Trophoblast cell (in vitro differentiated cells and primary cell): ENCODE measurements at regions not wholly inside any gene's neighbourhood (a gene's known extent, or its start where the extent isn't known, plus 50 kb on each side); places are given as distances from the start of the nearest gene placed in this dataset.

Experiments
- DNase-seq, 2 donors: peaks; one replicate each; pipeline ENCODE4 v3.0.0-alpha.2; 2016
- H2AFZ ChIP-seq: 2 replicates; pipeline ENCODE4 v1.6.1; 2013; ENCODE audit warnings: low read length, moderate library complexity, mild to moderate bottlenecking; ENCODE audit not compliant: insufficient read depth, poor library complexity
- H2AK5ac ChIP-seq: 2 replicates; pipeline ENCODE4 v1.6.1; 2013; ENCODE audit warnings: mild to moderate bottlenecking, low read length
- H2BK120ac ChIP-seq: 2 replicates; pipeline ENCODE4 v1.6.1; 2013; ENCODE audit warnings: low read length, mild to moderate bottlenecking, moderate library complexity; ENCODE audit not compliant: insufficient read depth, poor library complexity
- H2BK12ac ChIP-seq: 2 replicates; pipeline ENCODE4 v1.6.1; 2013; ENCODE audit warnings: mild to moderate bottlenecking, low read length, moderate library complexity
- H2BK5ac ChIP-seq: 2 replicates; pipeline ENCODE4 v1.6.1; 2013; ENCODE audit warnings: low read length, low read depth, moderate library complexity, mild to moderate bottlenecking; ENCODE audit not compliant: poor library complexity
- H3K14ac ChIP-seq: 2 replicates; pipeline ENCODE4 v1.6.1; 2013; ENCODE audit warnings: mild to moderate bottlenecking, low read length
- H3K18ac ChIP-seq: 2 replicates; pipeline ENCODE4 v1.6.1; 2013; ENCODE audit warnings: mild to moderate bottlenecking, low read length
- H3K23ac ChIP-seq: 2 replicates; pipeline ENCODE4 v1.6.1; 2013; ENCODE audit warnings: low read length
- H3K27ac ChIP-seq: 2 replicates; pipeline ENCODE4 v1.5.1; 2013; ENCODE audit warnings: low read depth, mild to moderate bottlenecking, inconsistent platforms, low read length, moderate library complexity
- H3K27me3 ChIP-seq: 2 replicates; pipeline ENCODE4 v1.6.1; 2013; ENCODE audit warnings: inconsistent platforms, mild to moderate bottlenecking, low read length, moderate library complexity; ENCODE audit not compliant: insufficient read depth
- H3K36me3 ChIP-seq, 2 experiments: 1 replicate in 1 of 2; 2 replicates in 1 of 2; pipeline ENCODE4 v1.6.1; 2013; ENCODE audit warnings: low read length in 2 of 2, mild to moderate bottlenecking in 2 of 2, moderate library complexity in 1 of 2; ENCODE audit not compliant: insufficient read depth in 2 of 2, control insufficient read depth in 1 of 2
- H3K4ac ChIP-seq: 2 replicates; pipeline ENCODE4 v1.6.1; 2013; ENCODE audit warnings: low read depth, mild to moderate bottlenecking, low read length, moderate library complexity
- H3K4me1 ChIP-seq, 2 experiments: 1 replicate in 1 of 2; 2 replicates in 1 of 2; pipeline ENCODE4 v1.6.1; 2013; ENCODE audit warnings: low read length in 2 of 2, mild to moderate bottlenecking in 2 of 2, moderate library complexity in 1 of 2; ENCODE audit not compliant: insufficient read depth in 2 of 2, control insufficient read depth in 1 of 2
- H3K4me2 ChIP-seq: 2 replicates; pipeline ENCODE4 v1.6.1; 2013; ENCODE audit warnings: inconsistent platforms, mild to moderate bottlenecking, low read length, moderate library complexity
- H3K4me3 ChIP-seq: 2 replicates; pipeline ENCODE4 v1.5.1; 2013; ENCODE audit warnings: mild to moderate bottlenecking, low read depth, low read length, inconsistent platforms
- H3K79me1 ChIP-seq: one replicate; pipeline ENCODE4 v1.6.1; 2013; ENCODE audit warnings: low read length
- H3K79me2 ChIP-seq: 2 replicates; pipeline ENCODE4 v1.6.1; 2013; ENCODE audit warnings: low read length, mild to moderate bottlenecking; ENCODE audit not compliant: control insufficient read depth, insufficient read depth, poor library complexity
- H3K9ac ChIP-seq: 2 replicates; pipeline ENCODE4 v1.6.1; 2013; ENCODE audit warnings: mild to moderate bottlenecking, low read length
- H3K9me3 ChIP-seq: 2 replicates; pipeline ENCODE4 v1.6.1; 2013; ENCODE audit warnings: low read depth, mild to moderate bottlenecking, control low read depth, inconsistent platforms, low read length; ENCODE audit not compliant: insufficient read depth
- H4K12ac ChIP-seq: 2 replicates; pipeline ENCODE4 v1.6.1; 2013; ENCODE audit warnings: low read depth, mild to moderate bottlenecking, low read length, moderate library complexity
- H4K8ac ChIP-seq: 2 replicates; pipeline ENCODE4 v1.6.1; 2013; ENCODE audit warnings: low read depth, mild to moderate bottlenecking, low read length, moderate library complexity
- H4K91ac ChIP-seq: one replicate; pipeline ENCODE4 v1.6.1; 2013; ENCODE audit warnings: low read depth, mild to moderate bottlenecking, low read length, moderate library complexity
- WGBS: extraction: QIAGEN DNeasy Blood & Tissue Kit; methylation state at CpG from one replicate; pipeline ENCODE4 v1.1.7; 2013; ENCODE audit warnings: missing lambda C conversion rate; ENCODE audit not compliant: insufficient read length, insufficient coverage; ENCODE audit errors: extremely low coverage; 5-methylcytosine and 5-hydroxymethylcytosine counted together

GRCh38 chr5:158369241-158369640 lies 510.3 kb upstream of the CLINT1 start:
- H3K18ac ChIP-seq: no peak overlapping the region

GRCh38 chr5:158368686-158369085 lies 509.7 kb upstream of the CLINT1 start:
- no peaks in the 10 kb centered on the region for H3K27me3 ChIP-seq
- H4K91ac ChIP-seq: no peak overlapping the region
- no peak overlapping the region for H3K18ac ChIP-seq
- H3K4me1 ChIP-seq: no peaks in the 10 kb centered on the region
- H3K14ac ChIP-seq: no peak overlapping the region
- H2AFZ ChIP-seq: no peak overlapping the region
- H3K27ac ChIP-seq: no peak overlapping the region
- H3K23ac ChIP-seq: no peak overlapping the region
- no peak overlapping the region for H4K8ac ChIP-seq
- H3K4me2 ChIP-seq: no peak overlapping the region
- H2BK120ac ChIP-seq: no peak overlapping the region
- WGBS: no CpG with 5 or more reads among the region's 4 CpGs
- H2AK5ac ChIP-seq: no peak overlapping the region
- no peaks in the 10 kb centered on the region for H3K36me3 ChIP-seq
- no peak overlapping the region for H2BK5ac ChIP-seq
- H3K9ac ChIP-seq: no peak overlapping the region
- H3K4ac ChIP-seq: no peak overlapping the region
- H3K79me2 ChIP-seq: no peaks in the 10 kb centered on the region
- H3K4me3 ChIP-seq: no peak overlapping the region
- DNase-seq: no peak
- H3K9me3 ChIP-seq: no peaks in the 10 kb centered on the region
- H4K12ac ChIP-seq: no peak overlapping the region
- no peak overlapping the region for H2BK12ac ChIP-seq
- H3K79me1 ChIP-seq: no peaks in the 10 kb centered on the region

More at GRCh38 chr5:158369241-158369640, 510.3 kb upstream of the CLINT1 start:
- Histone ChIP-seq H2BK120ac (no peak overlapping the region), H3K27ac (no peak overlapping the region), H2BK5ac (no peak overlapping the region), H2AFZ (no peak overlapping the region), H3K9ac (no peak overlapping the region), H4K8ac (no peak overlapping the region), H4K91ac (no peak overlapping the region), H4K12ac (no peak overlapping the region), H3K4ac (no peak overlapping the region), H3K14ac (no peak overlapping the region), H3K4me1 (no peaks in the 10 kb centered on the region), H2BK12ac (no peak overlapping the region), H2AK5ac (no peak overlapping the region), H3K23ac (no peak overlapping the region), H3K4me3 (no peak overlapping the region), H3K79me1 (no peaks in the 10 kb centered on the region), H3K36me3 (no peaks in the 10 kb centered on the region), H3K9me3 (no peaks in the 10 kb centered on the region), H3K27me3 (no peaks in the 10 kb centered on the region), H3K79me2 (no peaks in the 10 kb centered on the region), H3K4me2 (no peak overlapping the region)
- WGBS: no CpG with 5 or more reads among the region's 4 CpGs
- DNase-seq: no peak

GRCh38 chr5:158364367-158364766 lies 505.4 kb upstream of the CLINT1 start:
- no peak overlapping the region for H3K27ac ChIP-seq
- no peaks in the 10 kb centered on the region for H3K4me1 ChIP-seq
- no peak overlapping the region for H2BK120ac ChIP-seq
- H4K91ac ChIP-seq: no peak overlapping the region
- no peak overlapping the region for H2AFZ ChIP-seq
- peak overlapping the region; percentile 16 for H3K4me2 ChIP-seq
- H2BK5ac ChIP-seq: no peak overlapping the region
- no peak overlapping the region for H2BK12ac ChIP-seq
- H3K27me3 ChIP-seq: no peaks in the 10 kb centered on the region
- H3K79me2 ChIP-seq: no peaks in the 10 kb centered on the region
- H4K8ac ChIP-seq: no peak overlapping the region
- H3K23ac ChIP-seq: no peak overlapping the region
- H3K4ac ChIP-seq: no peak overlapping the region
- H3K18ac ChIP-seq: no peak overlapping the region
- H2AK5ac ChIP-seq: no peak overlapping the region
- no CpG with 5 or more reads among the region's 4 CpGs for WGBS
- no peak overlapping the region for H3K4me3 ChIP-seq
- H3K14ac ChIP-seq: no peak overlapping the region
- H3K9ac ChIP-seq: no peak overlapping the region
- H4K12ac ChIP-seq: no peak overlapping the region
- H3K36me3 ChIP-seq: no peaks in the 10 kb centered on the region
- no peaks in the 10 kb centered on the region for H3K9me3 ChIP-seq
- no peaks in the 10 kb centered on the region for H3K79me1 ChIP-seq
- peak; percentile 20 to 38 for DNase-seq

- DNase-seq: no peak
- no peak overlapping the region for H4K91ac ChIP-seq
- no peak overlapping the region for H2AFZ ChIP-seq
- no peak overlapping the region for H2BK12ac ChIP-seq
- H4K8ac ChIP-seq: no peak overlapping the region
- no peaks in the 10 kb centered on the region for H3K9me3 ChIP-seq
- no peak overlapping the region for H3K23ac ChIP-seq
- no peaks in the 10 kb centered on the region for H3K36me3 ChIP-seq
- no peaks in the 10 kb centered on the region for H3K27me3 ChIP-seq
- no peak overlapping the region for H3K18ac ChIP-seq
- no peaks in the 10 kb centered on the region for H3K79me1 ChIP-seq
- no peak overlapping the region for H3K4ac ChIP-seq
- H2BK120ac ChIP-seq: no peak overlapping the region
- no peak overlapping the region for H3K27ac ChIP-seq
- H3K79me2 ChIP-seq: no peaks in the 10 kb centered on the region
- H3K14ac ChIP-seq: no peak overlapping the region
- no peak overlapping the region for H3K9ac ChIP-seq
- H3K4me3 ChIP-seq: no peak overlapping the region
- H2BK5ac ChIP-seq: no peak overlapping the region
- no peak overlapping the region for H2AK5ac ChIP-seq
- no peak overlapping the region for H3K4me2 ChIP-seq
- no peaks in the 10 kb centered on the region for H3K4me1 ChIP-seq
- H4K12ac ChIP-seq: no peak overlapping the region
Observed at GRCh38 chr5:158354958-158355357, 496.0 kb upstream of the CLINT1 start.
